ENCODE measurements at regions not wholly inside any gene's neighbourhood (a gene's known extent, or its start where the extent isn't known, plus 50 kb on each side); places are given as distances from the start of the nearest gene placed in this dataset.

GRCh38 chr10:121293110-121293509 lies 305.1 kb downstream of the FGFR2 start:
- no peaks in the 10 kb centered on the region for H3K9me3 ChIP-seq (ENCODE audit: control insufficient read depth in 1 of 2, insufficient read depth in 1 of 2, low read depth in 1 of 2, low read length in 2 of 2)
- no peaks in the 10 kb centered on the region for H3K4me1 ChIP-seq (ENCODE audit: control insufficient read depth in 1 of 2, insufficient read depth in 2 of 2, low read length in 2 of 2)
- H3K9ac ChIP-seq (ENCODE audit: low read length), result no peak overlapping the region
- no peak overlapping the region for H3K27ac ChIP-seq (ENCODE audit: low read depth, low read length)
- no peak overlapping the region for H3K4me3 ChIP-seq (replicated peaks in 1 of 2; ENCODE audit: low read depth in 1 of 2, low read length in 2 of 2)
- H3K36me3 ChIP-seq (ENCODE audit: control insufficient read depth in 1 of 2, insufficient read depth in 2 of 2, low read length in 2 of 2), result no peaks in the 10 kb centered on the region
- intact Hi-C loops (cut with micrococcal nuclease), result no loop called here
- H2AFZ ChIP-seq (ENCODE audit: low read depth, low read length, poor library complexity, severe bottlenecking), result no peak overlapping the region
- BruUV-seq (replicated peaks), result no TSS peak
- ATAC-seq, result no peak
- no peaks in the 10 kb centered on the region for H3K79me2 ChIP-seq (ENCODE audit: insufficient read depth, low read length)
- TF ChIP-seq, protein P1, sequence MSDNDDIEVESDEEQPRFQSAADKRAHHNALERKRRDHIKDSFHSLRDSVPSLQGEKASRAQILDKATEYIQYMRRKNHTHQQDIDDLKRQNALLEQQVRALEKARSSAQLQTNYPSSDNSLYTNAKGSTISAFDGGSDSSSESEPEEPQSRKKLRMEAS (IDR thresholded peaks at IDR 0.05), result no peak
- no peak for TF ChIP-seq SRF (IDR thresholded peaks at IDR 0.05; ENCODE audit: low read depth)
- TF ChIP-seq ELF1 (IDR thresholded peaks at IDR 0.05; ENCODE audit: borderline replicate concordance, low read depth), result no peak
- TF ChIP-seq RAD21 (IDR thresholded peaks at IDR 0.05; ENCODE audit: low read depth), result no peak
- no peak for TF ChIP-seq TCF7L2 (IDR thresholded peaks at IDR 0.05; ENCODE audit: borderline replicate concordance, extremely low read depth, insufficient read depth, insufficient read length)
- no peak for TF ChIP-seq ZNF274 (IDR thresholded peaks at IDR 0.05; ENCODE audit: low read depth, low read length)
- no peak for TF ChIP-seq YY1 (IDR thresholded peaks at IDR 0.05; ENCODE audit: extremely low read depth, insufficient replicate concordance, low read depth, low read length)
- TF ChIP-seq SIN3A (IDR thresholded peaks at IDR 0.05; ENCODE audit: low read depth), result no peak
- TF ChIP-seq, protein P2, sequence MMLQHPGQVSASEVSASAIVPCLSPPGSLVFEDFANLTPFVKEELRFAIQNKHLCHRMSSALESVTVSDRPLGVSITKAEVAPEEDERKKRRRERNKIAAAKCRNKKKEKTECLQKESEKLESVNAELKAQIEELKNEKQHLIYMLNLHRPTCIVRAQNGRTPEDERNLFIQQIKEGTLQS (IDR thresholded peaks at IDR 0.05), result no peak
- no peak for TF ChIP-seq SP1 (IDR thresholded peaks at IDR 0.05; ENCODE audit: low read depth)
- ChIA-PET POLR2A (no interaction called here), CTCF (no interaction called here), RAD21 (ENCODE audit: low non-redundant PET in 1 of 2, low total read pairs in 2 of 2, uncharacterized antibody in 2 of 2, unreplicated experiment in 2 of 2) (no interaction called here)
- H3K27me3 ChIP-seq (ENCODE audit: insufficient read depth, low read length), result peaks cover 29% of the 10 kb centered on the region; the same call in 1 of the 2 replicates
- H3K9me2 ChIP-seq (ENCODE audit: insufficient read depth), result no peaks in the 10 kb centered on the region
- no peaks in the 10 kb centered on the region for H4K20me1 ChIP-seq (ENCODE audit: insufficient read depth)
- H3K4me2 ChIP-seq (ENCODE audit: low read length), result no peak overlapping the region
- no peak for DNase-seq (ENCODE audit: low read depth, low spot score)

DNA sequence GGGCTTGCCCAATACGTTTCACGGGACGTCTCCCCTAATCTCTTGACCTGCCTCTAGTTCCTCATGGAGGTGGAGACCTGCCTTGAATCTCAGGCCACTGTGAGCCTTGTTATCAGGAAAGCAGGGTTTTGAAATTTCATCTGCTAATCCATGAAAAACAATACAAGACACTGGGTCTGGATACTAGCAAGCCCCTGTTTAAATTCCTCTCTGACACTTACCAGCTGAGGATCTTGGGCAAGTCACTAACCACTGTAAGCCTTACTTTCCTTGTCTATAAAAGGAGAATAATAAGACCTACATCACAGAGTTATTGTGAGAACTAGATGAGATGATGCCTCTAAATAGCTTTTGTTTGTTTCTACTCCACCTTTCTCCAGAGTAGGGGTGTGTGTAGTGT lies 303.6 kb downstream of the FGFR2 start:
- no peak for DNase-seq (ENCODE audit: low read depth, low spot score)
- ChIA-PET CTCF (no interaction called here), RAD21 (ENCODE audit: low non-redundant PET in 1 of 2, low total read pairs in 2 of 2, uncharacterized antibody in 2 of 2, unreplicated experiment in 2 of 2) (no interaction called here), POLR2A (no interaction called here)
- TF ChIP-seq JUND (IDR thresholded peaks at IDR 0.05) (no peak), TCF7L2 (IDR thresholded peaks at IDR 0.05; ENCODE audit: borderline replicate concordance, extremely low read depth, insufficient read depth, insufficient read length) (no peak), ZNF274 (IDR thresholded peaks at IDR 0.05; ENCODE audit: low read depth, low read length) (no peak), EZH2phosphoT487 (IDR thresholded peaks at IDR 0.05; ENCODE audit: borderline replicate concordance) (no peak), FOSL1 (IDR thresholded peaks at IDR 0.05; ENCODE audit: low read depth) (no peak), CEBPB (IDR thresholded peaks at IDR 0.05; ENCODE audit: low read depth) (no peak), CBX3 (IDR thresholded peaks at IDR 0.05; ENCODE audit: low read depth) (no peak), POLR2AphosphoS5 (IDR thresholded peaks at IDR 0.05; ENCODE audit: low read depth, low read length) (no peak), ELF1 (IDR thresholded peaks at IDR 0.05; ENCODE audit: borderline replicate concordance, low read depth) (no peak), YY1 (IDR thresholded peaks at IDR 0.05; ENCODE audit: extremely low read depth, insufficient replicate concordance, low read depth, low read length) (no peak), RAD21 (IDR thresholded peaks at IDR 0.05; ENCODE audit: low read depth) (no peak), SP1 (IDR thresholded peaks at IDR 0.05; ENCODE audit: low read depth) (no peak), REST (IDR thresholded peaks at IDR 0.05; ENCODE audit: low read depth) (no peak)
- TF ChIP-seq, protein P2 (IDR thresholded peaks at IDR 0.05), result no peak
- intact Hi-C loops (cut with micrococcal nuclease), result no loop called here
- Histone ChIP-seq H3K4me1 (ENCODE audit: control insufficient read depth in 1 of 2, insufficient read depth in 2 of 2, low read length in 2 of 2) (no peaks in the 10 kb centered on the region), H3K4me2 (ENCODE audit: low read length) (no peak overlapping the region), H2AFZ (ENCODE audit: low read depth, low read length, poor library complexity, severe bottlenecking) (no peak overlapping the region), H3K36me3 (ENCODE audit: control insufficient read depth in 1 of 2, insufficient read depth in 2 of 2, low read length in 2 of 2) (no peaks in the 10 kb centered on the region), H4K20me1 (ENCODE audit: insufficient read depth) (no peaks in the 10 kb centered on the region), H3K9me3 (ENCODE audit: control insufficient read depth in 1 of 2, insufficient read depth in 1 of 2, low read depth in 1 of 2, low read length in 2 of 2) (no peaks in the 10 kb centered on the region), H3K27ac (ENCODE audit: low read depth, low read length) (no peak overlapping the region), H3K27me3 (ENCODE audit: insufficient read depth, low read length) (peaks cover 16% of the 10 kb centered on the region; the same call in 1 of the 2 replicates), H3K4me3 (replicated peaks in 1 of 2; ENCODE audit: low read depth in 1 of 2, low read length in 2 of 2) (no peak overlapping the region), H3K9me2 (ENCODE audit: insufficient read depth) (no peaks in the 10 kb centered on the region), H3K79me2 (ENCODE audit: insufficient read depth, low read length) (no peaks in the 10 kb centered on the region), H3K9ac (ENCODE audit: low read length) (no peak overlapping the region)
- no TSS peak for BruUV-seq (replicated peaks)
- ATAC-seq, result no peak
